Endothelial cell of hepatic sinusoid (primary cell): ENCODE measurements at regions not wholly inside any gene's neighbourhood (a gene's known extent, or its start where the extent isn't known, plus 50 kb on each side); places are given as distances from the start of the nearest gene placed in this dataset.
"Not testable (repeated sequence)": the region's sequence is repeated elsewhere in the genome, so short reads cannot be mapped to it uniquely, and the experiment has no call there.

Experiments used
- in situ Hi-C: cut with HindIII; loops from 2 replicates; pipeline ENCODE4 v1.10.0; 2017; ENCODE audit warnings: low sequenced_read_pairs

GRCh38 chr21:27045281-27045985 is 78.5 kb upstream of the ADAMTS5 start:
- in situ Hi-C loops = no loop called here

- in situ Hi-C loops = no loop called here
Observed at GRCh38 chr21:27043377-27043776, 76.5 kb upstream of the ADAMTS5 start.

GRCh38 chr21:27040738-27041469 is 74.0 kb upstream of the ADAMTS5 start:
- in situ Hi-C loops = no loop called here

GRCh38 chr21:27036736-27037301 is 69.9 kb upstream of the ADAMTS5 start:
- in situ Hi-C loops = no loop called here

GRCh38 chr21:27035791-27036190 is 68.9 kb upstream of the ADAMTS5 start:
- in situ Hi-C loops = no loop called here

- in situ Hi-C loops = no loop called here
Observed at GRCh38 chr21:27034796-27035195, 67.9 kb upstream of the ADAMTS5 start.

- in situ Hi-C loops = no loop called here
Observed at GRCh38 chr21:27033471-27033870, 66.6 kb upstream of the ADAMTS5 start.

- in situ Hi-C loops = no loop called here
Observed at GRCh38 chr21:27026501-27026900, 59.6 kb upstream of the ADAMTS5 start.

- in situ Hi-C loops = not testable (repeated sequence)
Observed at GRCh38 chr21:27025708-27026107, 58.8 kb upstream of the ADAMTS5 start.

- in situ Hi-C loops = no loop called here
Observed at GRCh38 chr21:27024971-27025370, 58.1 kb upstream of the ADAMTS5 start.

GRCh38 chr21:27024301-27024700 is 57.4 kb upstream of the ADAMTS5 start:
- in situ Hi-C loops = no loop called here

GRCh38 chr21:27023186-27023585 is 56.3 kb upstream of the ADAMTS5 start:
- in situ Hi-C loops = no loop called here

GRCh38 chr21:27021801-27022200 is 54.9 kb upstream of the ADAMTS5 start:
- in situ Hi-C loops = no loop called here

- in situ Hi-C loops = no loop called here
Observed at GRCh38 chr21:27021046-27021445, 54.2 kb upstream of the ADAMTS5 start.

GRCh38 chr21:27017246-27017645 is 50.4 kb upstream of the ADAMTS5 start:
- in situ Hi-C loops = no loop called here
